ENCODE measurements at regions not wholly inside any gene's neighbourhood (a gene's known extent, or its start where the extent isn't known, plus 50 kb on each side); places are given as distances from the start of the nearest gene placed in this dataset.

DNA sequence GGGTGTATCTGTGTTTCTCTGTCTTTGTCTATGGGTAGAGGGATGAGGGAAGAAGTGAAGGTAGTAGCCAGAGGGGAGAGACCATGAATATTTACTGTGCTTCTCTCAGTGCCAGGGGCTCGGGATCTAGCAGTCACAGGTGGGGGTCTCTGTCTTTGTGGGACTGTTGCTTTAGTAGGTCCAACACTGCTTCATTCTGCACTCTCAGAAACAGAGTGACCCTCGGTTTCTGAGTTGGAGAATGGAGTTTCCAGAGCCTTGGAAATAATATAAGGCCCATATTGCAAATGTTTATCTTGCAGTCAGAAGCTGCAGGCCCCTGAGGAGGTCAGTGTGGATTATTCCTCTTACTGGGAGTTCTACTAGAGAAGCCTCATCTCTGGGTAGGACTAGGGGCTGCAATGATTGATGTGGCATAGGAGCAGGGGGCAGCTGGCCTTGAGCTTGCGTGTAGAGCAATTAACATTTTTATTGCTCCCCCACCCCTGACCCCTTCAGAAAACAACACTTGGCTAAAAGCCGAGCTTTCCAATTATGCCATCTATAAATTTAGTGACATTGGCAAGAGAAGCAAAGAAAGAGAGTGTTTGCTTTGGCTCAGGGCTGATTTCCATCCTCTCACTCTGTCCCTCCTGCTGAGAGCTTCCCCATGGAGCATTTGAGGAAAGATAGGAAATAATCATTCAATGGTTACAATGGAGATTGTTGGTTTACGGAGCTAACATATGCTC is 55.0 kb upstream of the TRPC7 start:
- Histone ChIP-seq H3K27me3 (replicated peaks; ENCODE audit: insufficient read depth) (no peaks in the 10 kb centered on the region), H3K36me3 (no peaks in the 10 kb centered on the region), H3K4me3 (no peak overlapping the region), H3K27ac (no peak overlapping the region), H3K4me1 (replicated peaks) (no peaks in the 10 kb centered on the region), H3K9me3 (no peaks in the 10 kb centered on the region)
- no peak for DNase-seq (ENCODE audit: low spot score)
- WGBS, result 25% methylated on average over 5 of the region's 5 CpGs
- no peak for TF ChIP-seq POLR2A (IDR thresholded peaks at IDR 0.05)
- no peak for TF ChIP-seq POLR2AphosphoS5 (IDR thresholded peaks at IDR 0.05)
- TF ChIP-seq, protein P1, sequence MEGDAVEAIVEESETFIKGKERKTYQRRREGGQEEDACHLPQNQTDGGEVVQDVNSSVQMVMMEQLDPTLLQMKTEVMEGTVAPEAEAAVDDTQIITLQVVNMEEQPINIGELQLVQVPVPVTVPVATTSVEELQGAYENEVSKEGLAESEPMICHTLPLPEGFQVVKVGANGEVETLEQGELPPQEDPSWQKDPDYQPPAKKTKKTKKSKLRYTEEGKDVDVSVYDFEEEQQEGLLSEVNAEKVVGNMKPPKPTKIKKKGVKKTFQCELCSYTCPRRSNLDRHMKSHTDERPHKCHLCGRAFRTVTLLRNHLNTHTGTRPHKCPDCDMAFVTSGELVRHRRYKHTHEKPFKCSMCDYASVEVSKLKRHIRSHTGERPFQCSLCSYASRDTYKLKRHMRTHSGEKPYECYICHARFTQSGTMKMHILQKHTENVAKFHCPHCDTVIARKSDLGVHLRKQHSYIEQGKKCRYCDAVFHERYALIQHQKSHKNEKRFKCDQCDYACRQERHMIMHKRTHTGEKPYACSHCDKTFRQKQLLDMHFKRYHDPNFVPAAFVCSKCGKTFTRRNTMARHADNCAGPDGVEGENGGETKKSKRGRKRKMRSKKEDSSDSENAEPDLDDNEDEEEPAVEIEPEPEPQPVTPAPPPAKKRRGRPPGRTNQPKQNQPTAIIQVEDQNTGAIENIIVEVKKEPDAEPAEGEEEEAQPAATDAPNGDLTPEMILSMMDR (IDR thresholded peaks at IDR 0.05), result no peak
- intact Hi-C loops (cut with DNase I), result no loop called here

DNA sequence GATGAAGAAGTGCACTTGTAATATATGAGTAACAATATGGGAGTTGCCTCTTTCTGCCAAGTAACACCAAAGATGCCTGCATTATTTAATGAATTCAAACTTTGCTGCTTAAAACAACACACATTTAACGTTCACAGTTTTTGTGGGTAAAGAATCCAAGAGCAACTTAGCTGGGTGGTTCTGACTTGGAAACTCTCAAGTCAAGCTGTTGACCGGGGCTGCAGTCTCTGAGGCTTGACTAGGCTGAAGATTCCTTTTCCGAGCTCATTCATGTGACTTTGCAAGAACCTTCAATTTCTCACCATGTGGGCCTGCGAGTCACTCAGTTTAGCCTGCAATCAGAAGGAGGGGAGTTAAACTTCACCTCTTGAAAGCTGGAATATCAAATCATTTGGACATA is 53.0 kb upstream of the TRPC7 start:
- no peak for DNase-seq (ENCODE audit: low spot score)
- intact Hi-C loops (cut with DNase I), result no loop called here
- Histone ChIP-seq H3K27ac (no peak overlapping the region), H3K36me3 (no peaks in the 10 kb centered on the region), H3K27me3 (replicated peaks; ENCODE audit: insufficient read depth) (peaks cover 2% of the 10 kb centered on the region), H3K9me3 (no peaks in the 10 kb centered on the region), H3K4me3 (no peak overlapping the region), H3K4me1 (replicated peaks) (no peaks in the 10 kb centered on the region)
- TF ChIP-seq POLR2AphosphoS5 (IDR thresholded peaks at IDR 0.05) (no peak), POLR2A (IDR thresholded peaks at IDR 0.05) (no peak)
- WGBS, result 76% methylated on average over 4 of the region's 4 CpGs

All from prostate gland (tissue), 2 donors.